Esophagus muscularis mucosa (tissue), 4 donors: ENCODE measurements at regions not wholly inside any gene's neighbourhood (a gene's known extent, or its start where the extent isn't known, plus 50 kb on each side); places are given as distances from the start of the nearest gene placed in this dataset.

Source experiments
- DNase-seq: peaks from one replicate; pipeline ENCODE4 v3.0.0-alpha.2; 2017; ENCODE audit errors: extremely low spot score
- H3K27ac ChIP-seq, 4 donors: fragments of 200-600 bp; sonication (generic); replicated peaks in 1 of 4; 1 replicate in 3 of 4; 2 replicates in 1 of 4; pipeline ENCODE4 v1.5.1; 2016 to 2019; ENCODE audit warnings: mild to moderate bottlenecking in 1 of 4
- H3K27me3 ChIP-seq, 4 donors: fragments of 200-600 bp; sonication (generic); one replicate each; pipeline versions ENCODE4 v1.5.1 to v1.6.0; 2016 to 2019
- H3K36me3 ChIP-seq, 4 donors: fragments of 200-600 bp; sonication (generic); one replicate each; pipeline ENCODE4 v1.5.1; 2016 to 2019
- H3K4me1 ChIP-seq, 4 donors: fragments of 200-600 bp; sonication (generic); one replicate each; pipeline ENCODE4 v1.5.1; 2016 to 2019
- H3K4me3 ChIP-seq, 4 donors: fragments of 200-600 bp; sonication (generic); 1 replicate in 2 of 4; 2 replicates in 2 of 4; pipeline ENCODE4 v1.5.1; 2016 to 2019; ENCODE audit warnings: mild to moderate bottlenecking in 4 of 4, moderate library complexity in 1 of 4
- H3K9me3 ChIP-seq, 4 donors: fragments of 200-600 bp; sonication (generic); 1 replicate in 3 of 4; 2 replicates in 1 of 4; pipeline ENCODE4 v1.5.1; 2016 to 2019
- CTCF ChIP-seq, 3 experiments: fragments of 200-600 bp in 2 of 3; fragments of 450-650 bp in 1 of 3; sonication (generic) in 2 of 3; IDR thresholded peaks; one replicate each; pipeline ENCODE4 v1.5.1; 2017 to 2019; ENCODE audit warnings: antibody characterized with exemption in 3 of 3, mild to moderate bottlenecking in 2 of 3, moderate library complexity in 1 of 3
- EP300 ChIP-seq: sonication (generic); formaldehyde crosslinking; IDR thresholded peaks from one replicate; pipeline ENCODE4 v1.6.1; 2017; ENCODE audit warnings: antibody characterized with exemption
- POLR2A ChIP-seq: fragments of 450-650 bp; IDR thresholded peaks from one replicate; pipeline ENCODE4 v1.6.1; 2017; ENCODE audit warnings: antibody characterized with exemption, moderate library complexity, mild to moderate bottlenecking, low read depth
- POLR2AphosphoS5 ChIP-seq, 2 donors: sonication (generic); formaldehyde crosslinking; IDR thresholded peaks; one replicate each; pipeline ENCODE4 v1.6.1; 2017; ENCODE audit warnings: antibody characterized with exemption in 2 of 2
- WGBS: methylation state at CpG from one replicate; pipeline ENCODE4 v1.1.5; 2018; 5-methylcytosine and 5-hydroxymethylcytosine counted together
- intact Hi-C: fragments of 100-400 bp; cut with DNase I; formaldehyde crosslinking; loops from one replicate; pipeline ENCODE4 v1.15.1; 2023

- no peaks in the 10 kb centered on the region for H3K9me3 ChIP-seq
- WGBS: 59% methylated on average over 2 of the region's 2 CpGs
- TF ChIP-seq POLR2AphosphoS5 (IDR thresholded peaks at IDR 0.05): no peak
- no peak for TF ChIP-seq EP300
- no peak for TF ChIP-seq POLR2A
- no peak for TF ChIP-seq CTCF (IDR thresholded peaks at IDR 0.05)
- no peaks in the 10 kb centered on the region for H3K27me3 ChIP-seq
- no peaks in the 10 kb centered on the region for H3K36me3 ChIP-seq
- no peak for DNase-seq
- H3K4me3 ChIP-seq: no peak overlapping the region
- intact Hi-C loops: no loop called here
- H3K4me1 ChIP-seq: no peaks in the 10 kb centered on the region
- no peak overlapping the region for H3K27ac ChIP-seq
Measured at GRCh38 chr11:96753997-96754396, 364.2 kb downstream of the JRKL start.

GRCh38 chr11:96755209-96755608 lies 365.4 kb downstream of the JRKL start:
- no peaks in the 10 kb centered on the region for H3K4me1 ChIP-seq
- no peak for DNase-seq
- no peak overlapping the region for H3K4me3 ChIP-seq
- H3K9me3 ChIP-seq: no peaks in the 10 kb centered on the region
- H3K36me3 ChIP-seq: no peaks in the 10 kb centered on the region
- H3K27me3 ChIP-seq: no peaks in the 10 kb centered on the region
- TF ChIP-seq CTCF (IDR thresholded peaks at IDR 0.05) (no peak), POLR2A (no peak), POLR2AphosphoS5 (IDR thresholded peaks at IDR 0.05) (no peak), EP300 (no peak)
- WGBS: 50% methylated on average over 2 of the region's 2 CpGs
- no peak overlapping the region for H3K27ac ChIP-seq
- intact Hi-C loops: no loop called here

GRCh38 chr11:96755752-96756151 lies 365.9 kb downstream of the JRKL start:
- H3K4me3 ChIP-seq: no peak overlapping the region

GRCh38 chr11:96758957-96759356 lies 369.1 kb downstream of the JRKL start:
- no peaks in the 10 kb centered on the region for H3K4me1 ChIP-seq
- intact Hi-C loops: no loop called here
- no peaks in the 10 kb centered on the region for H3K27me3 ChIP-seq
- H3K9me3 ChIP-seq: no peaks in the 10 kb centered on the region
- no peak overlapping the region for H3K4me3 ChIP-seq
- no peak for DNase-seq
- no peak overlapping the region for H3K27ac ChIP-seq
- TF ChIP-seq POLR2A (no peak), EP300 (no peak), POLR2AphosphoS5 (IDR thresholded peaks at IDR 0.05) (no peak), CTCF (IDR thresholded peaks at IDR 0.05) (no peak)
- 48% methylated on average over 1 of the region's 1 CpG for WGBS
- no peaks in the 10 kb centered on the region for H3K36me3 ChIP-seq

More at GRCh38 chr11:96755752-96756151, 365.9 kb downstream of the JRKL start:
- H3K27ac ChIP-seq: no peak overlapping the region
- H3K27me3 ChIP-seq: no peaks in the 10 kb centered on the region
- no peaks in the 10 kb centered on the region for H3K36me3 ChIP-seq
- WGBS: 85% methylated on average over 7 of the region's 8 CpGs
- intact Hi-C loops: no loop called here
- no peaks in the 10 kb centered on the region for H3K4me1 ChIP-seq
- TF ChIP-seq CTCF (IDR thresholded peaks at IDR 0.05) (no peak), POLR2AphosphoS5 (IDR thresholded peaks at IDR 0.05) (no peak), POLR2A (no peak), EP300 (no peak)
- no peaks in the 10 kb centered on the region for H3K9me3 ChIP-seq
- no peak for DNase-seq

- H3K27me3 ChIP-seq: no peaks in the 10 kb centered on the region
- TF ChIP-seq POLR2A: no peak
- no peak for TF ChIP-seq CTCF (IDR thresholded peaks at IDR 0.05)
- no peak for TF ChIP-seq EP300
- no peak for TF ChIP-seq POLR2AphosphoS5 (IDR thresholded peaks at IDR 0.05)
- H3K36me3 ChIP-seq: no peaks in the 10 kb centered on the region
- intact Hi-C loops: no loop called here
- 83% methylated on average over 2 of the region's 2 CpGs for WGBS
- no peak overlapping the region for H3K4me3 ChIP-seq
- no peaks in the 10 kb centered on the region for H3K4me1 ChIP-seq
- no peak overlapping the region for H3K27ac ChIP-seq
- DNase-seq: no peak
- H3K9me3 ChIP-seq: no peaks in the 10 kb centered on the region
Measured at GRCh38 chr11:96760306-96760705, 370.5 kb downstream of the JRKL start.
